ENCODE measurements at regions not wholly inside any gene's neighbourhood (a gene's known extent, or its start where the extent isn't known, plus 50 kb on each side); places are given as distances from the start of the nearest gene placed in this dataset.

GRCh38 chr5:162214551-162214950 lies 147.0 kb downstream of the GABRG2 start:
- TF ChIP-seq CTCF (IDR thresholded peaks at IDR 0.05; ENCODE audit: low read depth, low read length) (no peak), POLR2A (IDR thresholded peaks at IDR 0.05; ENCODE audit: extremely low read depth, insufficient read length) (no peak), MYC (IDR thresholded peaks at IDR 0.05; ENCODE audit: low read depth, low read length) (no peak)

All from NB4 (cell line).